ENCODE measurements at regions not wholly inside any gene's neighbourhood (a gene's known extent, or its start where the extent isn't known, plus 50 kb on each side); places are given as distances from the start of the nearest gene placed in this dataset.

DNA sequence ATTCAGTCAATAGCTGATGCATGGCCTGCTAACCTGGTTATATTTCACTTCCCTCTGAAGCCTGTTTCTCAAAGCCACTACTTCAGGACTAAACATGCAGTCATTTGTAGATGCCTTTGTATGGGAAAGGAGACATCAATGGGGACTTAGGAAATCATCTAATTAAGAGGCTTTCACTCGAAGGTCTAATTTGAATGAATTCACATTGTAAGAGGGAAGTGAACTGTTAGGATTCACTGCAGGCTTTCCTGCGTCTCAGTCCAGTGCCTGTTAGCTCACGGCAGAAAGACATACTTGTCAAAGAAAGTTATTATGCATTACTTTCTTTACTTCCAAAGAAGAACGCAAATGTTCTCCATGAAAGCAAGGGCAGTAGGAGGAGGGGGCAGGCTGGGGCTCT lies 50.6 kb upstream of the CDK20 start:
- no peaks in the 10 kb centered on the region for H3K4me1 ChIP-seq (replicated peaks)
- no peaks in the 10 kb centered on the region for H3K36me3 ChIP-seq
- no peak overlapping the region for H3K27ac ChIP-seq
- H3K9me3 ChIP-seq (replicated peaks): no peaks in the 10 kb centered on the region
- H3K27me3 ChIP-seq (replicated peaks): no peaks in the 10 kb centered on the region
- DNase-seq (ENCODE audit: low read depth in 1 of 2, low spot score in 2 of 2): no peak
- H3K4me3 ChIP-seq: no peak overlapping the region
